Astrocyte (in vitro differentiated cells and primary cell): ENCODE measurements at regions not wholly inside any gene's neighbourhood (a gene's known extent, or its start where the extent isn't known, plus 50 kb on each side); places are given as distances from the start of the nearest gene placed in this dataset.

Experiments used
- DNase-seq: peaks from one replicate; pipeline ENCODE4 v3.0.0-alpha.2; 2010; ENCODE audit warnings: low read depth
- FAIRE-seq: peaks from 2 replicates; lab custom pipeline; 2011; peaks lifted over from hg19 to GRCh38; lab: Jason Lieb, UNC
- H2AFZ ChIP-seq: 2 replicates; pipeline ENCODE4 v1.6.0; 2012; ENCODE audit warnings: low read depth, low read length, inconsistent platforms
- H3K27ac ChIP-seq: 2 replicates; pipeline ENCODE4 v1.5.1; 2011; ENCODE audit warnings: low read depth, low read length, inconsistent platforms
- H3K27me3 ChIP-seq: 2 replicates; pipeline ENCODE4 v1.6.0; 2011; ENCODE audit warnings: low read length, inconsistent platforms; ENCODE audit not compliant: insufficient read depth
- H3K36me3 ChIP-seq: 2 replicates; pipeline ENCODE4 v1.5.1; 2011; ENCODE audit warnings: low read length, inconsistent platforms; ENCODE audit not compliant: insufficient read depth
- H3K4me1 ChIP-seq: 2 replicates; pipeline ENCODE4 v1.5.1; 2011; ENCODE audit warnings: low read length, inconsistent platforms; ENCODE audit not compliant: insufficient read depth
- H3K4me2 ChIP-seq: 2 replicates; pipeline ENCODE4 v1.6.0; 2012; ENCODE audit warnings: low read length, inconsistent platforms
- H3K4me3 ChIP-seq: 2 replicates; pipeline ENCODE4 v1.5.1; 2011; ENCODE audit warnings: low read depth, mild to moderate bottlenecking, low read length, inconsistent platforms; ENCODE audit not compliant: insufficient read depth
- H3K79me2 ChIP-seq: 2 replicates; pipeline ENCODE4 v1.6.0; 2012; ENCODE audit warnings: mild to moderate bottlenecking, low read length, inconsistent platforms; ENCODE audit not compliant: insufficient read depth
- H3K9ac ChIP-seq: 2 replicates; pipeline ENCODE4 v1.6.0; 2012; ENCODE audit warnings: mild to moderate bottlenecking, low read length, inconsistent platforms
- H3K9me3 ChIP-seq: 2 replicates; pipeline ENCODE4 v1.5.1; 2012; ENCODE audit warnings: low read depth, mild to moderate bottlenecking, low read length, inconsistent platforms; ENCODE audit not compliant: insufficient read depth
- H4K20me1 ChIP-seq: 2 replicates; pipeline ENCODE4 v1.6.0; 2012; ENCODE audit warnings: low read length, inconsistent platforms; ENCODE audit not compliant: insufficient read depth
- H3K27ac Mint-ChIP-seq: one replicate; pipeline ENCODE4 v1.8.0; 2021; ENCODE audit warnings: mild to moderate bottlenecking, mixed read lengths; ENCODE audit not compliant: unreplicated experiment
- H3K27me3 Mint-ChIP-seq: one replicate; pipeline ENCODE4 v1.8.0; 2021; ENCODE audit warnings: low read depth, mixed read lengths; ENCODE audit not compliant: unreplicated experiment
- H3K36me3 Mint-ChIP-seq: one replicate; pipeline ENCODE4 v1.8.0; 2021; ENCODE audit warnings: low read depth, mixed read lengths; ENCODE audit not compliant: unreplicated experiment
- H3K4me1 Mint-ChIP-seq: one replicate; pipeline ENCODE4 v1.8.0; 2021; ENCODE audit warnings: low read depth, mixed read lengths; ENCODE audit not compliant: unreplicated experiment
- H3K4me3 Mint-ChIP-seq: one replicate; pipeline ENCODE4 v1.8.0; 2021; ENCODE audit warnings: mild to moderate bottlenecking, moderate library complexity, mixed read lengths; ENCODE audit not compliant: unreplicated experiment
- H3K9me3 Mint-ChIP-seq: one replicate; pipeline ENCODE4 v1.8.0; 2021; ENCODE audit warnings: mild to moderate bottlenecking, mixed read lengths; ENCODE audit not compliant: unreplicated experiment
- CTCF ChIP-seq: IDR thresholded peaks from 2 replicates; pipeline ENCODE4 v1.5.1; 2011; ENCODE audit warnings: low read depth, mild to moderate bottlenecking, inconsistent platforms, low read length, moderate library complexity; ENCODE audit not compliant: insufficient read depth
- EZH2 ChIP-seq: IDR thresholded peaks from 2 replicates; pipeline ENCODE4 v1.6.1; 2012; ENCODE audit warnings: mild to moderate bottlenecking, low read length, inconsistent platforms; ENCODE audit not compliant: insufficient read depth

- Histone ChIP-seq H3K79me2 (no peaks in the 10 kb centered on the region), H3K9me3 (no peaks in the 10 kb centered on the region), H3K9ac (no peak overlapping the region), H3K4me2 (no peak overlapping the region), H3K27me3 (no peaks in the 10 kb centered on the region), H3K27ac (no peak overlapping the region), H3K36me3 (no peaks in the 10 kb centered on the region), H3K4me1 (no peaks in the 10 kb centered on the region), H4K20me1 (no peaks in the 10 kb centered on the region), H3K4me3 (no peak overlapping the region), H2AFZ (no peak overlapping the region)
- FAIRE-seq (no peak), DNase-seq (no peak)
- TF ChIP-seq CTCF = no peak
- TF ChIP-seq EZH2 = no peak
- H3K36me3 Mint-ChIP-seq = no peaks in the 10 kb centered on the region
- peaks cover 3% of the 10 kb centered on the region for H3K9me3 Mint-ChIP-seq
- H3K27ac Mint-ChIP-seq = no peak overlapping the region
- H3K4me3 Mint-ChIP-seq = no peak overlapping the region
- peaks cover 3% of the 10 kb centered on the region for H3K27me3 Mint-ChIP-seq
- no peaks in the 10 kb centered on the region for H3K4me1 Mint-ChIP-seq
These were observed 56.0 kb upstream of the C1orf21 start for GRCh38 chr1:184330875-184331274.
